Lung (tissue), 11 donors: ENCODE measurements at regions not wholly inside any gene's neighbourhood (a gene's known extent, or its start where the extent isn't known, plus 50 kb on each side); places are given as distances from the start of the nearest gene placed in this dataset.

ENCODE experiments used
- ATAC-seq: fragments of 200-7000 bp; cut with Tn5 transposase; one replicate; pipeline ENCODE4 v1.9.1; 2020; ENCODE audit warnings: moderate number of reproducible peaks; ENCODE audit not compliant: insufficient read depth, low FRiP score
- DNase-seq, 3 donors: peaks; one replicate each; pipeline ENCODE4 v3.0.0-alpha.2; 2013 to 2017
- H3K27ac ChIP-seq, 2 donors: one replicate each; pipeline ENCODE4 v1.5.1; 2013; ENCODE audit warnings: mild to moderate bottlenecking in 2 of 2, moderate library complexity in 2 of 2, control low read depth in 1 of 2, inconsistent platforms in 1 of 2, low read depth in 1 of 2, low read length in 1 of 2
- H3K27me3 ChIP-seq, 3 donors: one replicate each; pipeline ENCODE4 v1.5.1; 2013; ENCODE audit warnings: low read length in 2 of 3; ENCODE audit not compliant: control insufficient read depth in 3 of 3, insufficient read depth in 3 of 3
- H3K36me3 ChIP-seq, 4 donors: one replicate each; pipeline ENCODE4 v1.5.1; 2013; ENCODE audit warnings: low read length in 4 of 4, mild to moderate bottlenecking in 1 of 4, moderate library complexity in 1 of 4; ENCODE audit not compliant: control insufficient read depth in 4 of 4, insufficient read depth in 4 of 4
- H3K4me1 ChIP-seq, 5 donors: one replicate each; pipeline ENCODE4 v1.5.1; 2013; ENCODE audit warnings: low read length in 5 of 5, mild to moderate bottlenecking in 2 of 5, moderate library complexity in 1 of 5; ENCODE audit not compliant: control insufficient read depth in 5 of 5, insufficient read depth in 5 of 5
- H3K4me3 ChIP-seq: one replicate; pipeline ENCODE4 v1.5.1; 2013; ENCODE audit warnings: mild to moderate bottlenecking, control low read depth, moderate library complexity
- H3K9ac ChIP-seq, 2 donors: one replicate each; pipeline ENCODE4 v1.5.1; 2013; ENCODE audit warnings: low read length in 2 of 2, control low read depth in 1 of 2; ENCODE audit not compliant: insufficient read depth in 1 of 2
- H3K9me3 ChIP-seq, 4 donors: one replicate each; pipeline ENCODE4 v1.5.1; 2013; ENCODE audit warnings: low read length in 3 of 4, mild to moderate bottlenecking in 1 of 4, moderate library complexity in 1 of 4; ENCODE audit not compliant: control insufficient read depth in 4 of 4, insufficient read depth in 3 of 4
- WGBS, 2 donors: extraction: QIAGEN DNeasy Blood & Tissue Kit; methylation state at CpG; one replicate each; pipeline ENCODE4 v1.1.7; 2013; 5-methylcytosine and 5-hydroxymethylcytosine counted together
- TF ChIP-seq, protein P1 (sequence below): IDR thresholded peaks from 2 replicates; pipeline ENCODE4 v1.5.1; 2012; ENCODE audit warnings: mild to moderate bottlenecking; ENCODE audit errors: control extremely low read depth, extremely low read depth
- donor health status: control.
- donor health status: control.
- donor health status: Bipolar disorder and iron deficiency.
- donor health status: healthy.
- donor health status: DM: yes; HTN: yes; CAD: no.

DNA sequence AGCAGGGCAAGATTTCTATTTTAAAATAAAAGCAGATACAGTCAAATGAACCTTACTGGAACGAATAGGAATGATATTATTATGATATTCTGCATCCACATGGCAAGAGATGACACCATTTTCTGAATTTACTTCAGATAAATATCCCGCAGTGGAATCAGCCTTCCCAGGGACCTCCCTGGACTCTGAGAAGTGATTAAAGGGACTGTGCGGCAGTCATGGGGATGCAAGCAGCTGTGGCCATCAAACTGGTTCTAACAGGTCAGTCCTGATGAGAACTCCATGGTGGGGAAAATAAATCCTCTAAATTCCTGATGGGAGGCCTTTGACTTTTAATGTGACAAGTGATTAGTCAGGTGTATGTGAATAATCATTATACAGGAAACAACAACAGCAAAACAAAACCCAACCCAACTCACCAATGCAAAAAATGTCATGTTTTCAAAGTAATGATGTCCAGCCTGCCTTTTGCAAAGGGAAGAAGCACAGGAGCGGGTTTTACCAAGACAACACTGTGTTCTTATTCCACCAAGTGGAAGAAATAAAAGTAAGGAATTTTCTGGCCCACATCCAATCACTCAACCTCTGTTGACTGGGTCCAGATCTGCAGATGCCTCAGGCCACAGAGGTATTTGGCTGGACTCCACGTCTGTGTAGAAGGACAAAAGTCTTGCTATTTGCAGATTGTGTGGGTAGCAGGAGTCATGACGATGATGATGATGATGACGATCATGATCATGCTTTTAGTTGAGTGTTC is 61.9 kb upstream of the CITED2 start:
- peaks cover 0 to 11% (median 0%) of the 10 kb centered on the region in 5 donors for H3K4me1 ChIP-seq
- H3K27ac ChIP-seq = no peak overlapping the region
- ATAC-seq (no peak), DNase-seq (peak in 1 of 3 donors; percentile 28)
- H3K9ac ChIP-seq = no peak overlapping the region
- TF ChIP-seq, protein P1, sequence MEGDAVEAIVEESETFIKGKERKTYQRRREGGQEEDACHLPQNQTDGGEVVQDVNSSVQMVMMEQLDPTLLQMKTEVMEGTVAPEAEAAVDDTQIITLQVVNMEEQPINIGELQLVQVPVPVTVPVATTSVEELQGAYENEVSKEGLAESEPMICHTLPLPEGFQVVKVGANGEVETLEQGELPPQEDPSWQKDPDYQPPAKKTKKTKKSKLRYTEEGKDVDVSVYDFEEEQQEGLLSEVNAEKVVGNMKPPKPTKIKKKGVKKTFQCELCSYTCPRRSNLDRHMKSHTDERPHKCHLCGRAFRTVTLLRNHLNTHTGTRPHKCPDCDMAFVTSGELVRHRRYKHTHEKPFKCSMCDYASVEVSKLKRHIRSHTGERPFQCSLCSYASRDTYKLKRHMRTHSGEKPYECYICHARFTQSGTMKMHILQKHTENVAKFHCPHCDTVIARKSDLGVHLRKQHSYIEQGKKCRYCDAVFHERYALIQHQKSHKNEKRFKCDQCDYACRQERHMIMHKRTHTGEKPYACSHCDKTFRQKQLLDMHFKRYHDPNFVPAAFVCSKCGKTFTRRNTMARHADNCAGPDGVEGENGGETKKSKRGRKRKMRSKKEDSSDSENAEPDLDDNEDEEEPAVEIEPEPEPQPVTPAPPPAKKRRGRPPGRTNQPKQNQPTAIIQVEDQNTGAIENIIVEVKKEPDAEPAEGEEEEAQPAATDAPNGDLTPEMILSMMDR = no peak
- no peaks in the 10 kb centered on the region for H3K36me3 ChIP-seq
- WGBS, 2 donors = 82 to 87% methylated on average over 7 of the region's 7 CpGs
- H3K4me3 ChIP-seq = no peak overlapping the region
- H3K27me3 ChIP-seq = no peaks in the 10 kb centered on the region
- peaks cover 0 to 2% (median 0%) of the 10 kb centered on the region in 4 donors for H3K9me3 ChIP-seq

DNA sequence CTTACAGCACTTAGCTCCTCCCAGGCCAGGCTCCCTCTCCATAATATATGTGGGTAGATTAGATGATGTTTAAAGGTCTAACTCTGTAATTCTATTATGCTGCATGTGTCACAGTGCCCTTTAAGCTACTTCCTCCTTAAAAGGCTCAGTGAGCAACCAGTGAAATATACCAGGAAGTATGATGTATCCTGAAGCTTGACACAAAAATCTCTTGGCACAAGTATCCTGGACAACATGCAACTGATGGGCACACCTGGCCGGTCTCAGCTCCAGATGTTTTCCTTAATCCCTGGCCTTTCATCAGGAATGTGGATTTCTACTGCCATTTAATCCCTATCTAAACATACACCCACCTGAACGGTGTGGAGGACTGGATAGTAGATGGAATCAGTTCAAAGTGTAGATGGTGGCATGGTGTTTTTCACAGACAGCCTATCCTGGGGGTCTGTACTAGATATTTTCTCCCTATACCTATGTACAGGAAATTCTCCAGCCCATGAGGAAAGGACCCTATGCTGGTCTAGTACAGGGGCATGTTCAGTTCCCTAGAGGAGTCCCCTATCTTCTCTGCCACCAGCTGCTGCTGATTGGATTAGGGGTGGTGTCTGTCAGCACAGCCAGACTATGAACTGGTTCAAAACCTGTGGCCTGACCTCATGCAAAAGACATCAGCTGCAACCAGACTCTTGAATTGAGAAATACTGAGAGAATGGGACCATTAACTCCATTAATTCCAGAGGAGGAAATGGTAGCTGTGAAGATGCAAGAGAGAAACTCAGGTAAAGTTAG is 59.4 kb upstream of the CITED2 start:
- TF ChIP-seq, protein P1 = no peak

DNA sequence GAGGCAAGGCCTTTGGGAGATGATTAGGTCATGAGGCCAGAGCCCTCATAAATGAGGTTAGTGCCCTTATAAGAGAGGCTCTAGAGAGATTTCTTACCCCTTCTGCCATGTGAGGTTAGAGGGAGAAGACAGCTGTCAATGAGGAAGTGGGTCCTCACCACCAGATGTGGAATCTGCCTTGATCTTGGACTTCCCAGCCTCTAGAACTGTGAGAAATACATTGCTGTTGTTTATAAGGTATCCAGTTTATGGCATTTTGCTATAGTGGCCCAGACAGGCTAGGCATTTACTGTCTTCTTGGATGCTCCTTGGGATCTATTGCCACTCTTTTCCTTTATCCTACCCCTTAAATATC is 57.1 kb upstream of the CITED2 start:
- TF ChIP-seq, protein P1 = no peak
- H3K36me3 ChIP-seq = no peaks in the 10 kb centered on the region
- H3K4me1 ChIP-seq = peaks cover 0 to 5% (median 0%) of the 10 kb centered on the region in 5 donors
- DNase-seq (no peak), ATAC-seq (no peak)
- no peak overlapping the region for H3K27ac ChIP-seq
- H3K4me3 ChIP-seq = no peak overlapping the region
- no peaks in the 10 kb centered on the region for H3K9me3 ChIP-seq
- H3K27me3 ChIP-seq = no peaks in the 10 kb centered on the region
- no peak overlapping the region for H3K9ac ChIP-seq

More for the DNA sequence above, 59.4 kb upstream of the CITED2 start:
- WGBS, 2 donors = 41 to 42% methylated on average over 2 of the region's 2 CpGs
- peaks cover 0 to 11% (median 0%) of the 10 kb centered on the region in 5 donors for H3K4me1 ChIP-seq
- H3K36me3 ChIP-seq = no peaks in the 10 kb centered on the region
- no peak overlapping the region for H3K9ac ChIP-seq
- H3K4me3 ChIP-seq = no peak overlapping the region
- H3K27me3 ChIP-seq = no peaks in the 10 kb centered on the region
- H3K9me3 ChIP-seq = peaks cover 0 to 2% (median 0%) of the 10 kb centered on the region in 4 donors
- ATAC-seq = no peak
- DNase-seq = no peak
- H3K27ac ChIP-seq = no peak overlapping the region
